ENCODE measurements at regions not wholly inside any gene's neighbourhood (a gene's known extent, or its start where the extent isn't known, plus 50 kb on each side); places are given as distances from the start of the nearest gene placed in this dataset.
A peak's percentile ranks its signal among the peaks of the same experiment; 100 is the strongest.
"Not testable (repeated sequence)": the region's sequence is repeated elsewhere in the genome, so short reads cannot be mapped to it uniquely, and the experiment has no call there.

- no peak for DNase-seq
These were observed 84.6 kb upstream of the ERCC4 start for GRCh38 chr16:13835387-13835786.

GRCh38 chr16:13835935-13836730, 83.8 kb upstream of the ERCC4 start:
- peak; percentile 61 for DNase-seq

GRCh38 chr16:13838401-13839190, 81.4 kb upstream of the ERCC4 start:
- no peak for DNase-seq

DNA sequence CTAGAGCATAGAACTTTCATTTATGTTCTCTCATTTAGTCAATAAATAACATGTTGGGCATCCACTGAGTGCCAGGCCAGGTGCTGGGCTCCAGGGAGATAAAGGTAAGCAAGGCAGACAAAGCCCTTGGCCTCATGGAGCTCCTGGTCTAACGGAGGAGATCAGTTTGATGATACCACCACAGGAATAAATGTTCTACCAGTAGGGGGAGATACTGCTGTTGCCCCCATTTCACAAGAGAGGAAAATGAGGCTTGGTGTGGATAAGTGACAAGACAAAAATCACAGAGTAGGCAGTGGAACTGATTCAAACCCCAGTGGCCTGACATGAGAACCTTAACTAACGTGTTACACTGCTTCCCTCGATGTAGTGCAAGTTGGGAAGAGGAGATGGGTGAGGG, 80.4 kb upstream of the ERCC4 start:
- no peak for DNase-seq

GRCh38 chr16:13845232-13845631, 74.7 kb upstream of the ERCC4 start:
- no peak for DNase-seq

DNA sequence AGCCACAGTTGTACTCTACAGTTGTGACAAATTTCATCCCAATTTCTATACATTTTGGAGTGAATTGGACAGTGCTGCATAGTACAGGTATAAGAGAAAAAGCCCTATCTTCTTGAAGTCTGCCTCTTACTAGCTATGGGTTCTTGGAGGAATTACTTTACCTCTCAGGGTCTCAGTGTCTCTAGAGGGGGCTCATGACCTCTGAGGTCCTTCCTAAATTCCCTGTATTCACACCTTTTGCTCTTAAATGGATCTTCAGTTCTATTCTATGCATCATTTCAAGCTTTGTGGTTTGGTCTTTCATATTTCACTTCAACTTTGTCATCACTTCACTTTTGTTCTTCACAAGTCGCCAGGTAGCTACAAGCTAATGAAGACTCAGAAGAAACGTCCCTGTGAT, 71.2 kb upstream of the ERCC4 start:
- no peak for DNase-seq

DNA sequence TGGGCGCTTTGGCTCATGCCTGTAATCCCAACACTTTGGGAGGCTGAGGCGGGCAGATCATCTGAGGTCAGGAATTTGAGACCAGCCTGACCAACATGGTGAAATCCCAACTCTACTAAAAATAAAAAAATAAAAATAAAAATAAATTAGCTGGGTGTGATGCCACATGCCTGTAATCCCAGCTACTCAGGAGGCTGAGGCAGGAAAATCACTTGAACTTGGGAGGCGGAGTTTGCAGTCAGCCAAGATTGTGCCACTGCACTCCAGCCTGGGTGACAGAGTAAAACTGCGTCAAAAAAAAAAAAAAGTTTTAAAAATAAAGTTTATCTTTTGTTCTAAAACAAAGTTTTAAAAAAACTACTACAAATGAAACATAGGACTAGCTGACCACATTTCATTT, 69.8 kb upstream of the ERCC4 start:
- not testable (repeated sequence) for DNase-seq

- DNase-seq: no peak
These were observed 67.1 kb upstream of the ERCC4 start for GRCh38 chr16:13852827-13853226.

GRCh38 chr16:13856398-13856797, 63.6 kb upstream of the ERCC4 start:
- no peak for DNase-seq

GRCh38 chr16:13856811-13857511, 63.0 kb upstream of the ERCC4 start:
- no peak for DNase-seq

- no peak for DNase-seq
These were observed 60.9 kb upstream of the ERCC4 start for GRCh38 chr16:13858873-13859580.

DNA sequence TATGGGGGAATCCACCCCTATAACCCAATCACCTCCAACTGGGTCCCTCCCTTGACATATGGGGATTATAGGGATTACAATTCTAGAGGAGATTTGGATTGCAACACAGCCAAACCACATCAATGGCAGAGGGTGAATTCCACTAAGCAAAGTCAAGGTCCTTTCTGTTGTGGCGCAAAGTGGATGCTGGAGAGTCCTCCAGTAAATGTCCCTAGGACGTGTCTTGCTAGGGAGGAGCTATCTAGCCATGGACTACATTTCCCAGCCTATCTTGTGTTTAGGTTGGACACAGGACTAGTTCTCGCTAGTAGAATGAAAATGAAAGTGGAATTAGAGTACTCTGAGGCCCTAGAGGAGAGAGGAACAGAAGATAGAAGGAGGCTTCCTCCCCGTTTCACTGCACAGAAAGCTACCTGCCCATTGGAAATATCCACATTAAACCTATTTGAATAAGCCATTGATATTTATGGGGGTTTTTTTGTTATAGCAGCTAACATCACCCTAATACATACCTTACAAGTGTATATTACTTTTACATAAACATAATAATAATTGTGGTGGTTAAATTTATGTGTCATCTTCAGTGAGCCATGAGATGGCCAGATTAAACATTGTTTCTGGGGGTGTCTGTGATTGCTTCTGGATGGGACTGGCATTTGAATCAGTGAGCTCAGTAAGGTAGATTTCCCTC, 56.7 kb upstream of the ERCC4 start:
- no peak for DNase-seq

DNA sequence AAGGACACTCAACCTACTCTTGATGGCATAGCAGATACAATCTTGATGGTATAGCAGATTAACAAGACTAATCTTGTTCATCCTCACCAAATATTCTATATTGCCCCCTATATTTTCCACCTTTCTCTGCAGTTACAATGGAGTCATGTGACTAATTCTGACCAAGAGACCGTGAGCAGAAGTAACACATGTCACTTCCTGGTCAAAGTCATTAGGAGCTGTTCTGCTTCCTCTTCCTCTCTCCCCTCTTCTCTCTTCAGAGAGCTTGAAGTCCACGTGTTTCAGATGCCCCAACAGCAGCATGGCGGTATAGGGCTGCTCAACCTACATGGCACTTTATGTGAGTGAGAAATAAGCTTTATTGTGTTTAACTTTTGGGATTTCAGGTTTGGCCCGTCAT, 55.3 kb upstream of the ERCC4 start:
- no peak for DNase-seq

GRCh38 chr16:13866073-13866472, 53.9 kb upstream of the ERCC4 start:
- peak; percentile 31 for DNase-seq
